ENCODE measurements at regions not wholly inside any gene's neighbourhood (a gene's known extent, or its start where the extent isn't known, plus 50 kb on each side); places are given as distances from the start of the nearest gene placed in this dataset.

DNA sequence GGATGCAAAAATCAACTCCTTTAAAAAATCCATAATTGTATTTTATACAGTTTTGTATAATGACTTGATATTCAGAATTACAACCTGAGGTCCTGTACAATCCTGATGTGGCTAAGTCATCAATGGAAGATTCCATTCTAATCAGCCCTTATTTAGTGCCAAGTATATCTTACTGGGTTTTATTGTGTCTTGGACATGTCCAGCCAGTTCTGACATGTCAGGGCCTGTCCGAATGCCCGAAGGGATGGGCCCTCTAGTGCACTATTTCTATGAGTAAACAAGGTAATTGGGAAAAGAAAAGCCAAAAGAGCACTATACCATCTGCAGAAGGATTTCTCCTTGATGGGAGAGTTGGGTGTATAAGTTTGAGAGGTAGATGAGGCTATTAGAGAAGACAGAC, 412.9 kb downstream of the METTL15 start:
- TF ChIP-seq, protein P1, sequence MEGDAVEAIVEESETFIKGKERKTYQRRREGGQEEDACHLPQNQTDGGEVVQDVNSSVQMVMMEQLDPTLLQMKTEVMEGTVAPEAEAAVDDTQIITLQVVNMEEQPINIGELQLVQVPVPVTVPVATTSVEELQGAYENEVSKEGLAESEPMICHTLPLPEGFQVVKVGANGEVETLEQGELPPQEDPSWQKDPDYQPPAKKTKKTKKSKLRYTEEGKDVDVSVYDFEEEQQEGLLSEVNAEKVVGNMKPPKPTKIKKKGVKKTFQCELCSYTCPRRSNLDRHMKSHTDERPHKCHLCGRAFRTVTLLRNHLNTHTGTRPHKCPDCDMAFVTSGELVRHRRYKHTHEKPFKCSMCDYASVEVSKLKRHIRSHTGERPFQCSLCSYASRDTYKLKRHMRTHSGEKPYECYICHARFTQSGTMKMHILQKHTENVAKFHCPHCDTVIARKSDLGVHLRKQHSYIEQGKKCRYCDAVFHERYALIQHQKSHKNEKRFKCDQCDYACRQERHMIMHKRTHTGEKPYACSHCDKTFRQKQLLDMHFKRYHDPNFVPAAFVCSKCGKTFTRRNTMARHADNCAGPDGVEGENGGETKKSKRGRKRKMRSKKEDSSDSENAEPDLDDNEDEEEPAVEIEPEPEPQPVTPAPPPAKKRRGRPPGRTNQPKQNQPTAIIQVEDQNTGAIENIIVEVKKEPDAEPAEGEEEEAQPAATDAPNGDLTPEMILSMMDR (IDR thresholded peaks at IDR 0.05 in 4 of 5, conservative IDR thresholded peaks at IDR 0.05 in 1 of 5) = no peak
- TF ChIP-seq POLR2A (IDR thresholded peaks at IDR 0.05) = no peak
